NCI-H2081 (cell line): ENCODE measurements at regions not wholly inside any gene's neighbourhood (a gene's known extent, or its start where the extent isn't known, plus 50 kb on each side); places are given as distances from the start of the nearest gene placed in this dataset.

ENCODE experiments used
- DNase-seq, 2 experiments: peaks; one replicate each; lab custom pipeline; 2025; lab: John Stamatoyannopoulos, UW

GRCh38 chr7:46239846-46240245 is 318.8 kb upstream of the IGFBP3 start:
- no peak for DNase-seq

- DNase-seq, result no peak
Measured at GRCh38 chr7:46237466-46237865, 316.4 kb upstream of the IGFBP3 start.

DNA sequence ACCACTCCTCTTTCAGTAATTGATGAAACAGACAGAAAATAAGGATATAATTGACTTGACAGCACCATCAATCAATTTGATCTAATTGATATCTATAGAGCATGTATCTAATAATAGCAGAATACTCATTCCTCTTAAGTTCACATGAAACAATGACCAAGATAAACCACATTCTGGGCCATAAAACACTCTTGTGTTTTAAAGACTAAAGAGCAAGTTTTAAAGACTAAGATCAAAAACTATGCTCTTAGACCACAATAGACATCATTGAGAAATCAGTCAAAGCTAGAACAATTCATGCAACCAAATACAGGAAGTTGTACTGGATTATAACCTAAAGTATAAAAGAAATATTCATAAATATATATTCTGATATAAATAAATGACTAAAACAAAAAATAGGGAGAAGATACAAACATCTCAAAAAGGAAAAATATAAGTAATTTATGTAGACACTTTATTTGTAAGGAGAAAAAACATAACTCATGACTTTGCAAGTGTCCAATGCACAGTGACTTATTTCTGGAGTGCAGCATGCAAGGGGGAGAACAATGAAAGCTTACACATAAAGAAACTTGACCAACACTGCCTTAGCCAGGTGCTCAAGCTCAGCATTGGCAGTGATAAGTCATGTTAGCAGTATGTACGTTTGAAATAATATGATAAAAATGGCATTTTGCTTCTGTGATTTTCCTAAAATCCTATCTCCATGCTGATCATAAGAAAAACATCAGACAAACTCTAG is 312.7 kb upstream of the IGFBP3 start:
- no peak for DNase-seq

- DNase-seq, result no peak
Measured at GRCh38 chr7:46230990-46231305, 309.9 kb upstream of the IGFBP3 start.

- DNase-seq, result no peak
Measured at GRCh38 chr7:46230298-46230989, 309.4 kb upstream of the IGFBP3 start.

GRCh38 chr7:46229409-46229808 is 308.3 kb upstream of the IGFBP3 start:
- DNase-seq, result no peak

DNA sequence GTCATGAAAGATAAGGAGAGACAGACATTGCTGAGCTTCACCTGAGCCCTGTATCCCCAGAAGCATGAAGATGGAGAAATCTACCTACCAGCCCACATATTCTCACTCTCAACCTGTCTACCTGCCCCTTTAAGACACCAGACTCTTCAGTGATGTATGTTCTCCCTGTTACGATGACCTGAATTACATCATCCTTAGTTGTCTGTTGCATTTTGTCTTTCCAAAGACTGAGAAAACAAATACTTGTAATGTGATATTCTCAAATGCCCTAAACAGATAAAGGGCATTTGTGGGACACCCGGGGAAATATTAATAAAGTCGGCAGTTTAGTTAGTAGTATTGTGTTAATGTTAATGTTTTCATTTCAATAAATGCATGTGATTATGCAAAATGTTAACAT is 305.8 kb upstream of the IGFBP3 start:
- DNase-seq, result no peak

DNA sequence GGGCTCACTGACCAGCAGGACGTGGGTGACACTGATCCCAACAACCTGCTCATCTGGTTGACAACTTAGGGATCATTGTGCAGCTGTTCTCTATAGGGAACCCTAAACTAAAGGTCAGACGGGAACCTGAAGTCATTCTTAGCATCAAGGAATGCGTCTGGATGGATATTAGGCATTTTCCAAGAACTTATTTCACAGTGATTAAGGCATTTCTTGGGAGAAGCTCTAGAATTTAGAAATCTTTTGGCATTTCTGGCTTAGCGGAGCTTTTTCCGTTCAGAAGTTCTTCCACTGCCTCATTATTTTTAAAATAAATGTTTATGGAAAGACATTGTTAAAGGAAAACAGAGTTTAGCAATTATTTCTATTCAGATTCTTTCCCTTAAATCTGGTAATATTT is 303.3 kb upstream of the IGFBP3 start:
- DNase-seq, result no peak

- DNase-seq, result no peak
Measured at GRCh38 chr7:46220066-46220630, 299.1 kb upstream of the IGFBP3 start.

DNA sequence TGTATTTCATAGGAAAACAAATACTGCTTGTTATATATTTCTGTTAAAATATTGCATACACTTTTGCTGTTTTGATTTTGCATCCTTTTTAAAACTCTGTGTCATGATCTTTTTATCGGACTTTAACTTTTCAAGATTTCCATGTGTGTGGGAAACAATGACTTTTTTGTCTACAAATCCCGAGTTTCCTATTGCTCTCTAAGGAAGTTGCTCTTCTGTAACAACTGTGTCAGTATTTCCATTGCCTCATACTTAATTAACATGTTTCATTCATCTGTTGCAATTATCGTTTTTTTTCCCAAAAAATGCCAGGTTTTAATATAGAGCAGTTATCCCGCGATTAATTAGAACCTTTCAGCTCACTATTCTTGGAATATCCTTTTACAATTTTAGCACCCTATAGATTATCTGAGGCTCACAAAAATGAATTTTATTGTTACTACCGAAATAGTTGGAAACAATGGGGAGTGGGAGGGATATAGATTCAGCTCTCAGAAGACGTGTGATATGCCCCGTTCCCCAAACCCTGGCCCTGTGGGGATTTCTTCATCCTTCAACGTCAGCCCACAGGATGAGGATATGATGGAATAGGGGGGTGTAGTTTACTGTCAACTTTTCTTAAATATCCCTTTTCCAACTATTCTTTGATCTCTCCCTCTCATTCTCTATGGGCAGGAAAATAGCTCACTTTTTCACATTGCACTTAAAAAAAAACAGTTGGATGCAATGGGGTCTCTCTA is 297.6 kb upstream of the IGFBP3 start:
- DNase-seq, result no peak

GRCh38 chr7:46215987-46216567 is 295.0 kb upstream of the IGFBP3 start:
- no peak for DNase-seq

DNA sequence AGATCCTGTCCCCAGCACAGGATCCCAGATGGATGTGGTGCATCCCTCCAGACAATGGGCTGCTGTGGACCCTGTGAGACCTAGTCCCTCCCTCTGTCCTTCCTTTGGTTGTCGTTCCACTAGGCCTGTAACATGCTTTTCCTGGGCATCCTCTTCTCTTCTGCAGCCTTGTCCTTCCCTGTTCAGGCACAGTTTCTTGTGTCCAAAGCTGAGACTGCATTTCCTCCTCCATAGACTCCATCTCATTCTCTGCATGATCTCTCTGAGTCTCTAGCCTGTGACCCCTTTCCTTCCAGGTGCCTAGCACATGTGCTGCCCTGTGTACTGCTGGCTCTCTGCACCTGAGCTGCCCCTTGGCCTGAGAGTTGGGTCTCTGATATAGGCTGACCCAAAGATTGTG is 293.5 kb upstream of the IGFBP3 start:
- no peak for DNase-seq

DNA sequence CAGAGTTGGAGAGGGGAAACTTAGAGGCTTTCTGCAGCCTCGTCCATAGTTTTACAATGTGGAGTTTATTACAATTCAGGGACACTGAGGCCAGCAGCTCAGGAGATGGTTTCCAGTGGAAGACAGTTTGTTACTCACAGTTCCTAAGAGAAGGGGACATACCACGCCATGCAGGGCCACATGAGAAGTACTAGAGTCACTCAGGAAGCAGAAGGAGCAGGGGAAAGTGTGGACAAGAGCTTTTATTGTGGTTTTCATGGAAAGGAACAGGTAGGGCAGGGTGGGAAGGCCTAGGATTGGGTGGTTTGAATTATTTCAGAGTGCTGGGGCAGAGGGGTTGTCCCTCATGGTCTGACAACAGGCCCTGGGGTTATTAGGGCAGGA is 292.1 kb upstream of the IGFBP3 start:
- no peak for DNase-seq

- DNase-seq, result no peak
Measured at GRCh38 chr7:46212425-46213153, 291.5 kb upstream of the IGFBP3 start.

DNA sequence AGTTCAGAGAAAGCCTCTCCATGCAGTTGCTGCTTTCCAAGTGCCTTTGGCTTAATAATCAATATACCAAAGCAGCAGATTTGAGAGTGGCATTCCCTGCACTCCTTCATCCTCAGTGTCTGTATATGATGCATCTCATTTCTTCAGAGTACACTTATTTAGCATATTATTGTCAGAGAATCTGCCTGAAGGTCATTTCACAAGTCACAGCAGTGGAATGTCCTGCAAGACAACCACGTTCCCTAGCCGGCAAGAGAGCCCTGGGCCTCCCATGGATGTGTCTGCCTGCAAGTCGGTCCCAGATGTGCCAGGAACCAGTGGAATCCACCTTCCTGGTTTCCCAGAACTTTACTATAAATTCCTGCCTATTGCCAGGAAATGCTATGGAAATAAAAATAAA is 289.4 kb upstream of the IGFBP3 start:
- no peak for DNase-seq

DNA sequence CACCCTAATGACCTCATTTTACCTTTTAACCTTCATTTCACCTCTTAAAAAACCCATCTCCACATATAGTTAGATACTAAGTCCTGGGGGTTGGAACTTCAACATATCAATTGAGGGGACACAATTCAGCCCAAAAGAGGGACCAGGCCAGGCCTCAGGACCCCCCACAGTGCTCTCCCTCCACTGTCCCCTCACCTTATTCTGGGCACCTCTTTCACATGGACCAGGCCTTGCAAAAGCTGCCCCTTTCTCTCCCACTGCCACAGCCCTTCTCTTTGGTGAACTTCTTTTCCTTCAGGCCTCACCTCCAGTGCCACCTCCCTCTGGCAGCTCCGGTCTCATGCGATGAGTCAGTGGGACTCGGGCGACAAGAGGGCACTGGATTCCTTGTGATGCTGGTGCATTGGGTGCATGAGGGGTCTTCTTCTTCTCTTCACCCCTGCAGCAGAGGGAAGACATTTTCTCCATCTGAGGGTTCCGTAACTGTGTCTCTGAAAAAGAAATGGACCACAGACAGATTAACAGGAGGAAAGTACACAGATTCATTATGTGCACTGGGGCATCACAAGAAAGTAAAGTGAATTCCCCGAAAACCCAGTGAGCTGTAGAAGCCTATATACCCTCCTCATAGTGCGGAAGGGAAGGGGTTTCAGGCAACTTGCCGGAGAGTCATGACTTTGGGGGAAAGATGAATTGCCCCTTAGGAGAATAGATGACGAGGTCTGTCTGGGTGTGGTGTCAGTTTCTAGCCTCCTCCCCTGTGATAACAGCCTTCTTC is 288.7 kb upstream of the IGFBP3 start:
- no peak for DNase-seq

- no peak for DNase-seq
Measured at GRCh38 chr7:46208635-46209525, 287.8 kb upstream of the IGFBP3 start.

DNA sequence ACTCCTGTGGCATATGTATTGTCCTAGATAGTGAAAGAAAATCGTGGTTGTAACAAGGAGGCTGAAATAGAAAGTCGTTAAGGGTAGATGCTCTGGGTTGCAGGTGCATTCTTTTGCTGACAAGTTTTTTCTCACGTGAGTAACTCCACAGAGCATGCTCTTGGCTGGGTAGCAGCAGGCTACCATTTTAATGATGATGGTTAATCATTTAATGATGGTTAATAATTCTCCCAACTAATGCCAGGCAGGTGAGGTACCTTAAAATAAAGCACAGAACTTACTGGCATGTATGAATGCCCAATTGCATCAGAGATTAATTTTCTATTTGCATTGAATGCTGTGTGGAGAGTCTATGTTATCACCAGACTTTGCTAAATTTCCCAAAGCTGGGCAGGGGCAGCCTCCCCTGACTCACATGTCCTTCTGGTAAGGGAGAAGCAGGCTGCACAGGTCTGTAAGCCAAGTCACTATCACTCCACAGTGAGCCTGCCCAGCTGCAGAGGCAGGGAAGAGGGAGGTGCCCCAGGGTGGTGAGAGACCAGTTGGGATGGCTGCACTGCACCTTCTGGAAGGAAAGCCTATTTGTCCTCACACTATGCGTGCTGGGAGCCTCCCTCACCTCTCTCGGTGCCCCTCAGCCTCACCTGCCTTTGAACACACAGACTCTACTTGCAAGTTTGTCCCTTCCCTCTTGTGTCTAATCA is 287.0 kb upstream of the IGFBP3 start:
- no peak for DNase-seq

DNA sequence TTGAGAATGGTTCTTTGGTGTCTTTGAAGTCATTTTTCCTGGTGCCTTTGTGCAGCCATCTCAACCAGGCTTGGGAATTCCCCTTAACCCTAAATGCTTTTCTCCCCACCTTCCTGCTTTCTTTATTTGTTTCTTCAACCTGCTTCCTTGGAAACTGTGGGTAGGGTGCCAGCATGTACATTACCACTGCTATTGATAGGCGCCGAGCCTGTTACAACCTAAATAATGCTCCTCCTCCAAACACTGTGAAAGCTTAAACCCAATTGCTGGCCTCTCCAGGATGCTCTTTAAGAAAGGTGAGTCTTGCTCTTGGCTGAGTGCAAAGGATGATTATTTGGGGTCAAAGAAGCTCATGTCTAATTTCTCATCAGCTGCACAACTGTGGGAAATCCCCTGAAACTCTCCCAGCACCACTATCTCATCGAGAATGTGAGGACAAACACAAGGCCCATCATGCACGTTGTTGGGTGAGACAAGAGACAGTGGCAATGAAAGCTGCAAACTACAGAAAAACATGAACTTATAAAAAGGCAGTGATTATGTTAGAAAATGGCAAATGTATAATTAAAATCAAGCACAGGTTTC is 285.5 kb upstream of the IGFBP3 start:
- no peak for DNase-seq
